BJ (cell line): ENCODE measurements at regions not wholly inside any gene's neighbourhood (a gene's known extent, or its start where the extent isn't known, plus 50 kb on each side); places are given as distances from the start of the nearest gene placed in this dataset.

Experiments used
- CTCF ChIA-PET: fragments of 350-600 bp; formaldehyde crosslinking; extraction: SDS; loops from one replicate; lab custom pipeline; 2021; ENCODE audit warnings: antibody characterized with exemption, inconsistent platforms; lab: Yijun Ruan, JAX
- POLR2A ChIA-PET: fragments of 300-600 bp; sonication (Branson Sonifier 250); formaldehyde crosslinking; extraction: SDS; loops from one replicate; lab custom pipeline; 2021; ENCODE audit warnings: antibody characterized with exemption; lab: Charles Lee
- DNase-seq: peaks from one replicate; pipeline ENCODE4 v3.0.0-alpha.2; 2011; ENCODE audit warnings: low read depth
- H3K27me3 ChIP-seq: 2 replicates; pipeline ENCODE4 v1.6.0; 2011; ENCODE audit warnings: low read length; ENCODE audit not compliant: control insufficient read depth, insufficient read depth
- H3K36me3 ChIP-seq: 2 replicates; pipeline ENCODE4 v1.5.1; 2011; ENCODE audit warnings: low read length; ENCODE audit not compliant: control insufficient read depth, insufficient read depth
- H3K4me3 ChIP-seq: 2 replicates; pipeline ENCODE4 v1.5.1; 2011; ENCODE audit warnings: low read depth, mild to moderate bottlenecking, control low read depth, low read length
- TF ChIP-seq, protein P1 (sequence below): IDR thresholded peaks from 2 replicates; pipeline ENCODE4 v1.5.1; 2011; ENCODE audit warnings: low read depth, mild to moderate bottlenecking, control low read depth, inconsistent platforms, low read length, moderate library complexity; ENCODE audit not compliant: insufficient read depth

GRCh38 chr13:70408865-70409264 is 300.6 kb upstream of the KLHL1 start:
- TF ChIP-seq, protein P1, sequence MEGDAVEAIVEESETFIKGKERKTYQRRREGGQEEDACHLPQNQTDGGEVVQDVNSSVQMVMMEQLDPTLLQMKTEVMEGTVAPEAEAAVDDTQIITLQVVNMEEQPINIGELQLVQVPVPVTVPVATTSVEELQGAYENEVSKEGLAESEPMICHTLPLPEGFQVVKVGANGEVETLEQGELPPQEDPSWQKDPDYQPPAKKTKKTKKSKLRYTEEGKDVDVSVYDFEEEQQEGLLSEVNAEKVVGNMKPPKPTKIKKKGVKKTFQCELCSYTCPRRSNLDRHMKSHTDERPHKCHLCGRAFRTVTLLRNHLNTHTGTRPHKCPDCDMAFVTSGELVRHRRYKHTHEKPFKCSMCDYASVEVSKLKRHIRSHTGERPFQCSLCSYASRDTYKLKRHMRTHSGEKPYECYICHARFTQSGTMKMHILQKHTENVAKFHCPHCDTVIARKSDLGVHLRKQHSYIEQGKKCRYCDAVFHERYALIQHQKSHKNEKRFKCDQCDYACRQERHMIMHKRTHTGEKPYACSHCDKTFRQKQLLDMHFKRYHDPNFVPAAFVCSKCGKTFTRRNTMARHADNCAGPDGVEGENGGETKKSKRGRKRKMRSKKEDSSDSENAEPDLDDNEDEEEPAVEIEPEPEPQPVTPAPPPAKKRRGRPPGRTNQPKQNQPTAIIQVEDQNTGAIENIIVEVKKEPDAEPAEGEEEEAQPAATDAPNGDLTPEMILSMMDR, result no peak
- ChIA-PET POLR2A (no interaction called here), CTCF (no interaction called here)
- Histone ChIP-seq H3K27me3 (no peaks in the 10 kb centered on the region), H3K36me3 (no peaks in the 10 kb centered on the region), H3K4me3 (no peak overlapping the region)
- DNase-seq, result no peak

DNA sequence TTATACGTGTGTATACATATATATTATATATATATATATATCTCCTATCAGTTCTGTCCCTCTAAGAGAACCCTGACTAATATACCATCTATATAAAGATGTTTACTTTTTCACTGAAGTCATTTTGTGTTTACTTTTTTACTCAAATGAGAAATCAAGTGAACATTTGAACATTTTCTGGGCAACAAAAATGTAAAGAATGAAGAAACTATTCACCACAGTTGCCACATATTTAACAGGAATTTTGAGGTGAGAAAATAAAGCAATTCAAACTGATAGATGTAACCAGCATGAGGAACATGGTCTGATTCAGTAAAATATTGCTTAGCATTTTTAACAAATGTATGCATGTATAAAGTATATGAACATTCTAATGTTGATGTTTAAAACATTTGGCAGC is 299.2 kb upstream of the KLHL1 start:
- Histone ChIP-seq H3K4me3 (no peak overlapping the region), H3K36me3 (no peaks in the 10 kb centered on the region), H3K27me3 (no peaks in the 10 kb centered on the region)
- ChIA-PET CTCF (no interaction called here), POLR2A (no interaction called here)
- DNase-seq, result no peak
- TF ChIP-seq, protein P1, result no peak

DNA sequence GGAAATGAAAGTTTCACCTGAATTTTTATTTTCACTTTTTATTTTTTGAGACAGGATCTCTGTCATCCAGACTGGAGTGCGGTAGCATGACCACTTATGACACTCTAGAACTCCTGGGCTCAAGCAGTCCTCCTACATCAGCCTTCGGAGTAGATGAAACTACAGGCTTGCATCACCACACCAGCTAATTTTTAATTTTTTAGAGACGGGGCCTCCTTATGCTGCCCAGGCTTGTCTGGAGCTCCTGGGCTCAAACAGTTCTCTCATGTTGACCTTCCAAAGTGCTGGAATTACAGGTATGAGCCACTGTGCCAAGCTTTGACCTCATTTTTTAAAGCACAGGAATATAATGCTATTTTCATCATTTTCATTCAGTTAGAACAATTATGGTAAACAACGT is 297.0 kb upstream of the KLHL1 start:
- ChIA-PET POLR2A (no interaction called here), CTCF (no interaction called here)
- no peak for DNase-seq
- Histone ChIP-seq H3K4me3 (no peak overlapping the region), H3K36me3 (no peaks in the 10 kb centered on the region), H3K27me3 (no peaks in the 10 kb centered on the region)
- TF ChIP-seq, protein P1, result no peak

DNA sequence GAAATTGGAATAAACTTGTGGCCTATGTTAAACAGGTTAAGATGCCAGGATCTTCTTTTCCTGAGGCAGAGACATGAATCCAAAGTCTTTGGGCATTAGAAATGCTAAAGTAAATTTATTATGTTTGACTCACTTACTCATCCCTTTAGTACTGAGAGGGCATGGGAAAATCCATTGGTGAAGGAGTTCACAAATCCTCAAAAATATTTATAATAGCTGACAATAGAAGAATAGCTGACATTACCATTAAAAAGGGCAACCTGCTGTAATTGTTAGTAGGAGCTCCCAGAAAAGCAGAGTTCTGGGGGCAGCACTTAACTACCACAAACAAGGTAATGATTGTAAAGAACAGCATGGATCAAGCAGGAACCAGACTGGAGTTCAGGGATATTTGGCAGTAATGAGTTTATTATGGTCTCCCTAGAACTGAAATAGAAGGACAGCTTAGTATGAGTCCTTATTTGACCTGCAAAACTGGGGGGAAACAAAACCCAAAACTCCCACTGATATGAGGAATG is 285.8 kb upstream of the KLHL1 start:
- ChIA-PET POLR2A (no interaction called here), CTCF (no interaction called here)
- TF ChIP-seq, protein P1, result no peak
- Histone ChIP-seq H3K27me3 (no peaks in the 10 kb centered on the region), H3K36me3 (no peaks in the 10 kb centered on the region), H3K4me3 (no peak overlapping the region)
- no peak for DNase-seq

- Histone ChIP-seq H3K27me3 (no peaks in the 10 kb centered on the region), H3K36me3 (no peaks in the 10 kb centered on the region), H3K4me3 (no peak overlapping the region)
- ChIA-PET POLR2A (no interaction called here), CTCF (no interaction called here)
- TF ChIP-seq, protein P1, result no peak
- no peak for DNase-seq
Measured at GRCh38 chr13:70391678-70392077, 283.4 kb upstream of the KLHL1 start.
